ENCODE measurements at regions not wholly inside any gene's neighbourhood (a gene's known extent, or its start where the extent isn't known, plus 50 kb on each side); places are given as distances from the start of the nearest gene placed in this dataset.

- Histone ChIP-seq H3K4me3 (no peak overlapping the region), H3K9me3 (no peaks in the 10 kb centered on the region), H3K4me1 (no peaks in the 10 kb centered on the region), H3K36me3 (no peaks in the 10 kb centered on the region), H3K27ac (no peak overlapping the region), H3K27me3 (peaks cover 0 to 32% (median 18%) of the 10 kb centered on the region in 3 donors)
- DNase-seq = no peak
- intact Hi-C loops (cut with DNase I) = no loop called here
- 9 to 60% methylated on average over 1 of the region's 1 CpG for WGBS, 2 donors
- no peak for TF ChIP-seq POLR2A (IDR thresholded peaks at IDR 0.05)
Measured at GRCh38 chr15:29970402-29970695, 112.4 kb upstream of the GOLGA8J start.

GRCh38 chr15:29969562-29970401 lies 113.0 kb upstream of the GOLGA8J start:
- Histone ChIP-seq H3K4me1 (no peaks in the 10 kb centered on the region), H3K27ac (no peak overlapping the region), H3K27me3 (peaks cover 0 to 32% (median 18%) of the 10 kb centered on the region in 3 donors), H3K36me3 (no peaks in the 10 kb centered on the region), H3K4me3 (no peak overlapping the region), H3K9me3 (no peaks in the 10 kb centered on the region)
- TF ChIP-seq POLR2A (IDR thresholded peaks at IDR 0.05) (no peak), EP300 (IDR thresholded peaks at IDR 0.05) (no peak), POLR2AphosphoS5 (IDR thresholded peaks at IDR 0.05) (no peak)
- WGBS, 2 donors = 81 to 90% methylated on average over 10 of the region's 10 CpGs
- intact Hi-C loops (cut with DNase I) = no loop called here
- no peak for DNase-seq

- Histone ChIP-seq H3K27me3 (peaks cover 0 to 32% (median 18%) of the 10 kb centered on the region in 3 donors), H3K4me1 (no peaks in the 10 kb centered on the region), H3K9me3 (no peaks in the 10 kb centered on the region), H3K36me3 (no peaks in the 10 kb centered on the region), H3K4me3 (peak overlapping the region in 3 of 4 donors; percentile 35 to 56 (median 50)), H3K27ac (no peak overlapping the region)
- TF ChIP-seq CTCF (IDR thresholded peaks at IDR 0.05) (no peak), EP300 (IDR thresholded peaks at IDR 0.05) (no peak), POLR2A (IDR thresholded peaks at IDR 0.05) (no peak), POLR2AphosphoS5 (IDR thresholded peaks at IDR 0.05) (no peak)
- WGBS, 2 donors = 17 to 19% methylated on average over 69 of the region's 69 CpGs
- DNase-seq = no peak
- intact Hi-C loops (cut with DNase I) = no loop called here
Measured at GRCh38 chr15:29968895-29969561, 113.7 kb upstream of the GOLGA8J start.

- H3K27ac ChIP-seq = no peak overlapping the region
- intact Hi-C loops (cut with DNase I) = no loop called here
- peak overlapping the region; percentile 24 to 56 (median 42) for H3K4me3 ChIP-seq
- TF ChIP-seq POLR2A (IDR thresholded peaks at IDR 0.05) = no peak
- no peak for TF ChIP-seq CTCF (IDR thresholded peaks at IDR 0.05)
- TF ChIP-seq POLR2AphosphoS5 (IDR thresholded peaks at IDR 0.05) = no peak
- TF ChIP-seq EP300 (IDR thresholded peaks at IDR 0.05) = no peak
- H3K4me1 ChIP-seq = no peaks in the 10 kb centered on the region
- peaks cover 0 to 32% (median 18%) of the 10 kb centered on the region in 3 donors for H3K27me3 ChIP-seq
- 2 to 4% methylated on average over 91 of the region's 91 CpGs for WGBS, 2 donors
- no peaks in the 10 kb centered on the region for H3K9me3 ChIP-seq
- no peaks in the 10 kb centered on the region for H3K36me3 ChIP-seq
- DNase-seq = no peak
Measured at GRCh38 chr15:29968099-29968894, 114.5 kb upstream of the GOLGA8J start.

GRCh38 chr15:29962407-29962806 lies 120.3 kb upstream of the GOLGA8J start:
- Histone ChIP-seq H3K9me3 (no peaks in the 10 kb centered on the region), H3K36me3 (no peaks in the 10 kb centered on the region), H3K4me3 (no peak overlapping the region), H3K27me3 (peaks cover 0 to 10% (median 5%) of the 10 kb centered on the region in 3 donors), H3K27ac (no peak overlapping the region), H3K4me1 (no peaks in the 10 kb centered on the region)
- intact Hi-C loops (cut with DNase I) = no loop called here
- WGBS, 2 donors = 76 to 80% methylated on average over 1 of the region's 1 CpG
- TF ChIP-seq POLR2A (IDR thresholded peaks at IDR 0.05) = no peak
- no peak for TF ChIP-seq POLR2AphosphoS5 (IDR thresholded peaks at IDR 0.05)
- TF ChIP-seq EP300 (IDR thresholded peaks at IDR 0.05) = no peak
- TF ChIP-seq CTCF (IDR thresholded peaks at IDR 0.05) = no peak
- DNase-seq = no peak

Data from sigmoid colon (tissue), 6 donors.